Left lung (tissue), 4 donors: ENCODE measurements at regions not wholly inside any gene's neighbourhood (a gene's known extent, or its start where the extent isn't known, plus 50 kb on each side); places are given as distances from the start of the nearest gene placed in this dataset.

Experiments
- ATAC-seq: fragments of 200-7000 bp; cut with Tn5 transposase; one replicate; pipeline ENCODE4 v1.9.1; 2020; ENCODE audit warnings: moderate library complexity
- DNase-seq, 4 donors: peaks; one replicate each; pipeline ENCODE4 v3.0.0-alpha.2; 2013 to 2020
- H3K27ac ChIP-seq, 2 donors: fragments of 200-600 bp; sonication (generic) in 1 of 2; one replicate each; pipeline versions ENCODE4 v1.5.0 to v1.8.0; 2020 to 2021
- H3K27me3 ChIP-seq, 2 donors: fragments of 200-600 bp; sonication (generic) in 1 of 2; one replicate each; pipeline versions ENCODE4 v1.5.0 to v1.8.0; 2020 to 2021
- H3K36me3 ChIP-seq, 2 donors: fragments of 200-600 bp; sonication (generic) in 1 of 2; one replicate each; pipeline versions ENCODE4 v1.5.0 to v1.8.0; 2020 to 2021
- H3K4me1 ChIP-seq, 2 donors: fragments of 200-600 bp; one replicate each; pipeline ENCODE4 v1.8.0; 2021
- H3K4me3 ChIP-seq, 2 donors: fragments of 200-600 bp; sonication (generic) in 1 of 2; one replicate each; pipeline versions ENCODE4 v1.5.0 to v1.8.0; 2020 to 2021; ENCODE audit warnings: mild to moderate bottlenecking in 1 of 2
- H3K9me3 ChIP-seq, 2 donors: fragments of 200-600 bp; sonication (generic) in 1 of 2; one replicate each; pipeline versions ENCODE4 v1.5.0 to v1.8.0; 2020 to 2021
- CTCF ChIP-seq, 2 donors: fragments of 200-600 bp; sonication (generic) in 1 of 2; IDR thresholded peaks; one replicate each; pipeline versions ENCODE4 v1.5.0 to v1.8.0; 2021; ENCODE audit warnings: antibody characterized with exemption in 2 of 2
- intact Hi-C, 2 donors: fragments of 100-400 bp; cut with DNase I; formaldehyde crosslinking; loops; one replicate each; pipeline versions ENCODE4 v1.11.2 to v1.14.2; 2022
- donor health status: DM: no; HTN: yes; CAD: no.
- donor health status: DM: no; HTN: no; CAD: no.

- intact Hi-C loops, result no loop called here
- H3K9me3 ChIP-seq, result peaks cover 0 to 15% of the 10 kb centered on the region in 2 donors
- H3K27ac ChIP-seq, result no peak overlapping the region
- TF ChIP-seq CTCF (IDR thresholded peaks at IDR 0.05), result no peak
- no peaks in the 10 kb centered on the region for H3K36me3 ChIP-seq
- no peaks in the 10 kb centered on the region for H3K4me1 ChIP-seq
- no peak overlapping the region for H3K4me3 ChIP-seq
- ATAC-seq (no peak), DNase-seq (no peak)
- no peaks in the 10 kb centered on the region for H3K27me3 ChIP-seq
These were observed 347.6 kb upstream of the MPDZ start for GRCh38 chr9:13627071-13627470.

GRCh38 chr9:13626601-13627000, 347.1 kb upstream of the MPDZ start:
- TF ChIP-seq CTCF (IDR thresholded peaks at IDR 0.05), result no peak
- DNase-seq (no peak), ATAC-seq (no peak)
- Histone ChIP-seq H3K4me1 (no peaks in the 10 kb centered on the region), H3K4me3 (no peak overlapping the region), H3K27ac (no peak overlapping the region), H3K9me3 (peaks cover 0 to 15% of the 10 kb centered on the region in 2 donors), H3K27me3 (no peaks in the 10 kb centered on the region), H3K36me3 (no peaks in the 10 kb centered on the region)
- intact Hi-C loops, result no loop called here

- DNase-seq (peak in 1 of 4 donors; percentile 43), ATAC-seq (no peak)
- intact Hi-C loops, result no loop called here
- Histone ChIP-seq H3K27ac (no peak overlapping the region), H3K27me3 (no peaks in the 10 kb centered on the region), H3K4me1 (no peaks in the 10 kb centered on the region), H3K4me3 (no peak overlapping the region), H3K9me3 (no peaks in the 10 kb centered on the region), H3K36me3 (no peaks in the 10 kb centered on the region)
- TF ChIP-seq CTCF (IDR thresholded peaks at IDR 0.05), result no peak
These were observed 342.5 kb upstream of the MPDZ start for GRCh38 chr9:13621872-13622564.

GRCh38 chr9:13616491-13617035, 337.1 kb upstream of the MPDZ start:
- Histone ChIP-seq H3K4me3 (no peak overlapping the region), H3K36me3 (no peaks in the 10 kb centered on the region), H3K27me3 (no peaks in the 10 kb centered on the region), H3K4me1 (no peaks in the 10 kb centered on the region), H3K27ac (peak overlapping the region in 1 of 2 donors; percentile 6), H3K9me3 (no peaks in the 10 kb centered on the region)
- DNase-seq (peak in 2 of 4 donors; percentile 48 to 60), ATAC-seq (no peak)
- TF ChIP-seq CTCF (IDR thresholded peaks at IDR 0.05), result no peak
- intact Hi-C loops, result no loop called here

- peak in 2 of 4 donors; percentile 53 to 63 for DNase-seq
- peak; percentile 16 for ATAC-seq
- TF ChIP-seq CTCF (IDR thresholded peaks at IDR 0.05), result no peak
- Histone ChIP-seq H3K4me1 (no peaks in the 10 kb centered on the region), H3K4me3 (no peak overlapping the region), H3K27me3 (no peaks in the 10 kb centered on the region), H3K27ac (peak overlapping the region in 1 of 2 donors; percentile 6), H3K36me3 (no peaks in the 10 kb centered on the region), H3K9me3 (no peaks in the 10 kb centered on the region)
- intact Hi-C loops, result no loop called here
These were observed 336.4 kb upstream of the MPDZ start for GRCh38 chr9:13615660-13616490.
